Femur (tissue), 1 donor: ENCODE measurements at regions not wholly inside any gene's neighbourhood (a gene's known extent, or its start where the extent isn't known, plus 50 kb on each side); places are given as distances from the start of the nearest gene placed in this dataset.
"Not testable (repeated sequence)": the region's sequence is repeated elsewhere in the genome, so short reads cannot be mapped to it uniquely, and the experiment has no call there.

ENCODE experiments used
- DNase-seq: peaks from one replicate; pipeline ENCODE4 v3.0.0-alpha.2; 2017

GRCh38 chr14:104472073-104472472 is 107.5 kb upstream of the C14orf180 start:
- DNase-seq: no peak

GRCh38 chr14:104472536-104473243 is 106.9 kb upstream of the C14orf180 start:
- no peak for DNase-seq

GRCh38 chr14:104473244-104473565 is 106.4 kb upstream of the C14orf180 start:
- no peak for DNase-seq

GRCh38 chr14:104473649-104474494 is 105.7 kb upstream of the C14orf180 start:
- no peak for DNase-seq

GRCh38 chr14:104474495-104475213 is 104.9 kb upstream of the C14orf180 start:
- DNase-seq: no peak

GRCh38 chr14:104475256-104475655 is 104.3 kb upstream of the C14orf180 start:
- DNase-seq: no peak

GRCh38 chr14:104475802-104476201 is 103.8 kb upstream of the C14orf180 start:
- no peak for DNase-seq

GRCh38 chr14:104476437-104476836 is 103.1 kb upstream of the C14orf180 start:
- no peak for DNase-seq

GRCh38 chr14:104477117-104477623 is 102.4 kb upstream of the C14orf180 start:
- DNase-seq: no peak

GRCh38 chr14:104477666-104478380 is 101.7 kb upstream of the C14orf180 start:
- no peak for DNase-seq

- no peak for DNase-seq
Observed at GRCh38 chr14:104478656-104479055, 100.9 kb upstream of the C14orf180 start.

GRCh38 chr14:104479901-104480300 is 99.7 kb upstream of the C14orf180 start:
- DNase-seq: no peak

- no peak for DNase-seq
Observed at GRCh38 chr14:104481323-104481722, 98.2 kb upstream of the C14orf180 start.

GRCh38 chr14:104482017-104482416 is 97.5 kb upstream of the C14orf180 start:
- not testable (repeated sequence) for DNase-seq

- no peak for DNase-seq
Observed at GRCh38 chr14:104486222-104486923, 93.2 kb upstream of the C14orf180 start.

- DNase-seq: no peak
Observed at GRCh38 chr14:104494483-104494882, 85.1 kb upstream of the C14orf180 start.

- no peak for DNase-seq
Observed at GRCh38 chr14:104496095-104496494, 83.5 kb upstream of the C14orf180 start.

GRCh38 chr14:104499784-104500760 is 79.5 kb upstream of the C14orf180 start:
- no peak for DNase-seq

GRCh38 chr14:104502060-104502459 is 77.5 kb upstream of the C14orf180 start:
- DNase-seq: no peak

- DNase-seq: no peak
Observed at GRCh38 chr14:104503691-104504090, 75.9 kb upstream of the C14orf180 start.
